Activated naive CD4-positive, alpha-beta T cell treated with anti-CD3 and anti-CD28 coated beads, Interleukin-2, amount 50 U/mL, for 24 hours (primary cell): ENCODE measurements at regions not wholly inside any gene's neighbourhood (a gene's known extent, or its start where the extent isn't known, plus 50 kb on each side); places are given as distances from the start of the nearest gene placed in this dataset.

ENCODE experiments used
- H3K27ac Mint-ChIP-seq: one replicate; pipeline ENCODE4 v1.8.0; 2021; ENCODE audit warnings: mild to moderate bottlenecking, mixed read lengths
- H3K27me3 Mint-ChIP-seq: one replicate; pipeline ENCODE4 v1.8.0; 2021; ENCODE audit warnings: mixed read lengths
- H3K36me3 Mint-ChIP-seq: one replicate; pipeline ENCODE4 v1.8.0; 2021; ENCODE audit warnings: mixed read lengths
- H3K4me1 Mint-ChIP-seq: one replicate; pipeline ENCODE4 v1.8.0; 2021; ENCODE audit warnings: mixed read lengths
- H3K4me3 Mint-ChIP-seq: one replicate; pipeline ENCODE4 v1.8.0; 2021; ENCODE audit warnings: mild to moderate bottlenecking, mixed read lengths
- H3K9me3 Mint-ChIP-seq: one replicate; pipeline ENCODE4 v1.8.0; 2021; ENCODE audit warnings: mixed read lengths

GRCh38 chr10:129075508-129075907 lies 391.5 kb upstream of the MGMT start:
- Mint-ChIP-seq H3K36me3 (peaks cover 3% of the 10 kb centered on the region), H3K27ac (no peak overlapping the region), H3K4me3 (no peak overlapping the region), H3K27me3 (no peaks in the 10 kb centered on the region), H3K4me1 (no peaks in the 10 kb centered on the region), H3K9me3 (peaks cover 5% of the 10 kb centered on the region)

GRCh38 chr10:129075927-129076326 lies 391.1 kb upstream of the MGMT start:
- Mint-ChIP-seq H3K36me3 (peaks cover 3% of the 10 kb centered on the region), H3K9me3 (peaks cover 9% of the 10 kb centered on the region), H3K4me1 (no peaks in the 10 kb centered on the region), H3K27ac (no peak overlapping the region), H3K27me3 (no peaks in the 10 kb centered on the region), H3K4me3 (no peak overlapping the region)

DNA sequence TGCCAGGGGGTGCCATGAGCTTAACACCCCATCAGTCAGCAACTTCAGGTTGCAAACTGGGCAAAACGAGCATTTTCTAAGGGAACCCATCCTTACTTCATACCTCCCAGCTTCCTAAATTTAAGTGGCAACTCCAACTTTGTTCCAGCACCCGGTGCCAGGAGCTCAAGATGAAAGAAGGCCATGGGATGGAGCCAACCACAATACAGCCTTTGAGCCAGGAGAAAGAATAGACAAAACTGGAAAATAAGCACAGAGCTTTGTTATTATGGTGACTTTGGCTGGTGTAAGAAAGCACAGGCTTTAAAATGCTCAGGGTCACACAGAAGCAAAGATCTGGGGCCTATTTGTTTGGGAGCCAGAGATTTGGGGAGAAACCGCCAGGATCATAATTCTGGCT lies 388.7 kb upstream of the MGMT start:
- no peak overlapping the region for H3K4me3 Mint-ChIP-seq
- peaks cover 3% of the 10 kb centered on the region for H3K36me3 Mint-ChIP-seq
- no peaks in the 10 kb centered on the region for H3K27me3 Mint-ChIP-seq
- no peaks in the 10 kb centered on the region for H3K4me1 Mint-ChIP-seq
- peaks cover 12% of the 10 kb centered on the region for H3K9me3 Mint-ChIP-seq
- H3K27ac Mint-ChIP-seq = no peak overlapping the region

DNA sequence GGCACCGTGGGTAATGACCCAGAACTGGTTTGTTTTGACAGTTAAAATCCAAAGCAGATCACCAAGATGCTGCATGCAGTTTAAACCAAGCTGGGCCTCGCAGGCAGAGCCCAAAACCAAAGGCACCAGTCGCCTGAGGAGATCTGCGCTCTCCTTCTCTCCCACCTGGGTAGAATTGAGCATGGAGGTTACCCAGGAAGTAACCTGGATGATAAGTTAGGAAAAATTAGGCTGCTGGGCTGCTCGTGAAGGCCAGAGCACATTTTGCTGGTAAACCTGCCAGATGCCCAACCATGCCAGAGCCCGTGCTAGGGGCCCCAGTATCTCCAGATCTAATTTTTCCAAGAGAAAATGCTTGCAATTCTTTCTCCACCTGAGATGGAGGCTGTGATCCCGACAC lies 388.3 kb upstream of the MGMT start:
- Mint-ChIP-seq H3K27me3 (no peaks in the 10 kb centered on the region), H3K27ac (no peak overlapping the region), H3K9me3 (peaks cover 14% of the 10 kb centered on the region), H3K4me1 (no peaks in the 10 kb centered on the region), H3K36me3 (peaks cover 3% of the 10 kb centered on the region), H3K4me3 (no peak overlapping the region)

DNA sequence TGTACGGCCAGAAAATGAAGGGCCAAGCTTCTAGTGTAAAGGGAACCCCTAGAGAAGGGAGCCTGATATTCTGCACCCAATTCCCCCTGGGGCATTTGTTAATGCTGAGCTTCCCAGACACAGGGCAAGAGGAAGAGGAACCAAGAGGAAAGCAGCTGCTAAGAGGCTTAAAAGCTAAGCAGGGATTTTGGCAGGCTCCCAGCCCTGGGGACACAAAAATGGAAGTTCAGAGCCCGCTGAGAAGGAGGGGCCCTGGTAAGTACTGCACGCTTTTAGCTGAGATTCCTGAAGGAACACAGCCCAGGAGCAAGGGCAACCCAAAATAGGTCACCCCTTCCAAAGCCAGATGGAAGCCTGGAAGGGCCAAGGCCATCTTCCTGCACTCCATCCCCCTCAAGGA lies 387.3 kb upstream of the MGMT start:
- Mint-ChIP-seq H3K4me1 (no peaks in the 10 kb centered on the region), H3K27me3 (no peaks in the 10 kb centered on the region), H3K36me3 (peaks cover 3% of the 10 kb centered on the region), H3K4me3 (no peak overlapping the region), H3K27ac (no peak overlapping the region), H3K9me3 (peaks cover 17% of the 10 kb centered on the region)

DNA sequence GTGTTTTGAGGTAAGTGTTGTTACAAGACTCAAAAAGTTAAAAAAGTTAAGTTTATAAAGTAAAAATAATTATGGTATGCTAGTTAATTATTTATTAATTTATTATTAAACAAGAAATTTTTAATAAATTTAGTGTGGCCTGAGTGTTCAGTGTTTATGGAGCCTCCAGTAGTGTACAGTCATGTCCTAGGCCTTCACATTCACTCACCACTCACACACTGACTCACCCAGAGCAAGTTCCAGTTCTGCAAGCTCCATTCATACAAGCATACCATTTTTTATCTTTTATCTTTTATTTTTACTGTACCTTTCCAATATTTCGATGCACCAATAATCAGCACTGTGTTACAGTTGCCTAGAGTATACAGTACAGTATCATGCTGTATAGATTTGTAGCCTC lies 381.2 kb upstream of the MGMT start:
- Mint-ChIP-seq H3K4me1 (no peaks in the 10 kb centered on the region), H3K9me3 (peaks cover 9% of the 10 kb centered on the region), H3K36me3 (no peaks in the 10 kb centered on the region), H3K4me3 (no peak overlapping the region), H3K27me3 (no peaks in the 10 kb centered on the region), H3K27ac (no peak overlapping the region)

- Mint-ChIP-seq H3K4me3 (no peak overlapping the region), H3K27ac (no peak overlapping the region), H3K4me1 (no peaks in the 10 kb centered on the region), H3K36me3 (no peaks in the 10 kb centered on the region), H3K9me3 (no peaks in the 10 kb centered on the region), H3K27me3 (no peaks in the 10 kb centered on the region)
Observed at GRCh38 chr10:129089341-129089740, 377.7 kb upstream of the MGMT start.

- Mint-ChIP-seq H3K27ac (no peak overlapping the region), H3K27me3 (no peaks in the 10 kb centered on the region), H3K4me1 (no peaks in the 10 kb centered on the region), H3K9me3 (no peaks in the 10 kb centered on the region), H3K4me3 (no peak overlapping the region), H3K36me3 (no peaks in the 10 kb centered on the region)
Observed at GRCh38 chr10:129090165-129090564, 376.9 kb upstream of the MGMT start.

DNA sequence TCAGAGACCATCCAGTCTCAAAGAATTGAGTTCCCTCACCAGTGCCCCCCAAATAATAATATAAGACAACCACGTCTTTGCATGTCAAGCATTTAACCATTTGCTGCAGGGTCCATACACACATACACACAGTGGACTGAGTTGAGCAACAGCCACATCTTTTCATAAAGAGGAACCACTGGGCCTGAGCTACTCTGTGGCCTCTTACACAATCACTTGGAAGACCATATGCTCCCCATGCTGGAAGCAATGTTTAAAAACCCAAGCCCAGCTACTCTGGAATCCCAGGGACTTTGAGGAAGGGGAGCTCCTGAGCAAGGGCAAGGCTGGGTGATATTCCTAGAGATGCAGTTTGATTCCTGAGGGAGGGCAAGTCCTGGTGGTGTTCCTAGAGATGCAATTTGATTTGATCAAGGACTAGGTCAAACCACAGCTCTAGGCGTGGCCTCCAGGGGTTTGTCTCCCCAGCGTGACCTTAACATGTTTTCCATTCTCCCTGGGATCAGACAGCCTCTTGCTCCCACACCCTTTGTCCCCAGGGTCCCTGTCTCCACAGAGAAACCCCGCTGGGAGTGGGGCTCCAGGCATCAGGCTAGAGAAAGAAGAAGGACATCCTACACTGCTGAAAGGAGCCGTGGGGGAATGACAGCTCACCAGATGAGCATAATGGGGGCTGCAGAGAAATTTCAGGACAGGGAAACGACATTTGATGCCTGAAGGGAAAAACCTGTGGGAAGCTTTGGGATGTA lies 376.2 kb upstream of the MGMT start:
- Mint-ChIP-seq H3K4me1 (no peaks in the 10 kb centered on the region), H3K27me3 (no peaks in the 10 kb centered on the region), H3K4me3 (no peak overlapping the region), H3K9me3 (no peaks in the 10 kb centered on the region), H3K36me3 (no peaks in the 10 kb centered on the region), H3K27ac (no peak overlapping the region)

- no peaks in the 10 kb centered on the region for H3K27me3 Mint-ChIP-seq
- H3K4me1 Mint-ChIP-seq = no peaks in the 10 kb centered on the region
- H3K27ac Mint-ChIP-seq = no peak overlapping the region
- H3K4me3 Mint-ChIP-seq = no peak overlapping the region
- no peaks in the 10 kb centered on the region for H3K36me3 Mint-ChIP-seq
- no peaks in the 10 kb centered on the region for H3K9me3 Mint-ChIP-seq
Observed at GRCh38 chr10:129093641-129094040, 373.4 kb upstream of the MGMT start.

DNA sequence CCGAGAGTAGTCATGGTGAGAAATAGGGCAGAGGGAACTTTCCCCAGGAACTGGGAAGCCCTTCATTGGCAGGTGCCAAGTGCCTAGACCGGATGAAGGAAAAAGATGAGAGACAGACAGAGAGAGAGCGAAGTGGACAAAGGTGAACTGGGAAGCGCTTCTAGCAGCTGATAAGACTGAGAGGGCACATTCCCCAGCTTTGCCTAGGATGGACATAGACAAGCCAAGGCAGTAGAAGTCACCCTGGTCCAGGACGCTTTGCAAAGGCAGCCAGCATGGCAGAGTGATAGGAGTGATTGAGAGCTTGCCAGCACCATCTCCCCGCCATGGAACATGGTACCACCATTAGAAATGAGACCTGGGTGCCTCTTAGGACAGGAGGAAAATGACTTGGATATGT lies 372.8 kb upstream of the MGMT start:
- no peaks in the 10 kb centered on the region for H3K36me3 Mint-ChIP-seq
- H3K4me1 Mint-ChIP-seq = no peaks in the 10 kb centered on the region
- H3K27ac Mint-ChIP-seq = no peak overlapping the region
- no peaks in the 10 kb centered on the region for H3K27me3 Mint-ChIP-seq
- H3K9me3 Mint-ChIP-seq = no peaks in the 10 kb centered on the region
- no peak overlapping the region for H3K4me3 Mint-ChIP-seq

DNA sequence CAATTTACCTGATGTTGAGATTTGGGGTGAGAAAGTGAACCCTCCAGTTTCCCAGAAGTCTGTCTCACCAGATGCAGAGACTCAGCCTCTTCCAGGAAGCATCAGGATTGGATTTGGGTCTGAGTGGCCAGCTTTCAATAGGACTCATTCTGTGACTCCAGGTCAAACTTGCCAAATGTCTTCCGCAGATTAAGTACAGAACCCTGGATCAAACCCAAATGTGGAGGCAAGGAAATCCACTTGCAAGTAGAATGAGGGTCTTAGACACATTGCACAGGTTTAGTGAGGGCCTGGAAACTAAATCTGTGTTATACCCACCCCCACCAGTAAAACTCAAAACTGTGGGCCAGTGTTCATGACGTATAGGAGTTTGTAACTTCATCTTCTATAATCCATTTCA lies 372.2 kb upstream of the MGMT start:
- Mint-ChIP-seq H3K36me3 (no peaks in the 10 kb centered on the region), H3K27me3 (no peaks in the 10 kb centered on the region), H3K9me3 (no peaks in the 10 kb centered on the region), H3K27ac (no peak overlapping the region), H3K4me1 (no peaks in the 10 kb centered on the region), H3K4me3 (no peak overlapping the region)

DNA sequence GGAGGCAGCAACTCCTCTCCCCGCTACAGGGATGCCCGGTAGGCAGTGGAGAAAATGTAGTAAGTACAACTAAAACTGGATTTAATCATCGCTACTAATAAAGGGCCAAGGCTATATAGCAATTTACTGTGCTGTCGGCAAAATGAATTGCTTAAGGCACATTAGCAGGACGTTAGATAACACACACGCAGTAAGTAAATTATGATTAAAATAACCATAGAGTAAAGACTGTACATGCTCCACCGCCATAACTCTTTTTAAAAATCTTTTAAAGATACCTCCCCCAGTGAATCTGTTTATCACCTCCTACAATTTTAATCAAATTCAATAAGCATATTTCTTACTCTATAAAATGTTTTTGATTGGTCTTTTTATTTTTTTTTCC lies 371.4 kb upstream of the MGMT start:
- Mint-ChIP-seq H3K27me3 (no peaks in the 10 kb centered on the region), H3K4me1 (peaks cover 4% of the 10 kb centered on the region), H3K27ac (no peak overlapping the region), H3K4me3 (no peak overlapping the region), H3K9me3 (no peaks in the 10 kb centered on the region), H3K36me3 (no peaks in the 10 kb centered on the region)

DNA sequence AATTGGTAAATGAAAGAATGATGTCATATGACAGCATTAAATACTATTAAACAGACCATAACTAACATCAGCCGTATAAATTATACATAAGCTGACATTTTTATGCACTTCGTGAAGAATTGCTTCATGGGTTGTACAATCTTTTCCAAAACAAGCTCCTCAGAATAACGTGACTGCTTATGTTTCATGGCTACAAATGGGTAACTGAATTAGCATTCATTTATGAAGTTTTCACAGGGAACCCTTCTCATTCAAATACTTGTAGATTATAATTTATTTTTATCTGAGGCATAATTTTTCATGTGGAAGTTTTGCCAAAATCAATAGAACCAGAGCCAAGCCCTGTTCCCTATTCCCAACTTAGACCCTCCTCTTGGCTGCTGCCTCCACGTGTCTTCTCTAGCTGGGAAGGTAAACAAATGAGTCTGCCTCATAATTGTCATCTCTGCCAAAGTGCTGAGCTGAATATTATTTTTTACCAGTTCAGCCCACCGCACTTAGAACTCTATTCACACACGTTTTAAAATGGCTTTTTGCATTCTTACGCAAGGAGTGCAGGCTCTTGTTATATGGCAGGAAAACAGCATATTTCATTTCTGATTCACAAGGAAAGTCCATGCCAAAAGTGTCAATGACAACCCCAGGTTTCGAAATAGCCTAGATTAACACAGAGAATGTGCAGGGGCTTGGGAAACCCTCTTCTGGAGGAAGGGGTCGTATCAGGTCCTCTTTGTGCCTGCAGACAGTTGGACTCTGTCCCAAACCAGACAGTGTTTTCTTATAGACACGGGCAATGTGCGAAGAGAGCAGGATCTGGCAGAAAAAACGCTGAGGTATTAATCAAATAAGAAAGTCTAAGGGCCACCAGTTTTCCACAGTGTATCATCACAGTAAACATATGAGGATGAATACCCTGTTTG lies 370.7 kb upstream of the MGMT start:
- H3K9me3 Mint-ChIP-seq = no peaks in the 10 kb centered on the region
- peaks cover 9% of the 10 kb centered on the region for H3K4me1 Mint-ChIP-seq

GRCh38 chr10:129097776-129098330 lies 369.2 kb upstream of the MGMT start:
- H3K4me3 Mint-ChIP-seq = no peak overlapping the region
- H3K4me1 Mint-ChIP-seq = peaks cover 16% of the 10 kb centered on the region
- H3K36me3 Mint-ChIP-seq = no peaks in the 10 kb centered on the region
- no peaks in the 10 kb centered on the region for H3K27me3 Mint-ChIP-seq
- H3K27ac Mint-ChIP-seq = no peak overlapping the region
- H3K9me3 Mint-ChIP-seq = no peaks in the 10 kb centered on the region

More for the DNA sequence above, 370.7 kb upstream of the MGMT start:
- Mint-ChIP-seq H3K27ac (no peak overlapping the region), H3K4me3 (no peak overlapping the region), H3K27me3 (no peaks in the 10 kb centered on the region), H3K36me3 (no peaks in the 10 kb centered on the region)

DNA sequence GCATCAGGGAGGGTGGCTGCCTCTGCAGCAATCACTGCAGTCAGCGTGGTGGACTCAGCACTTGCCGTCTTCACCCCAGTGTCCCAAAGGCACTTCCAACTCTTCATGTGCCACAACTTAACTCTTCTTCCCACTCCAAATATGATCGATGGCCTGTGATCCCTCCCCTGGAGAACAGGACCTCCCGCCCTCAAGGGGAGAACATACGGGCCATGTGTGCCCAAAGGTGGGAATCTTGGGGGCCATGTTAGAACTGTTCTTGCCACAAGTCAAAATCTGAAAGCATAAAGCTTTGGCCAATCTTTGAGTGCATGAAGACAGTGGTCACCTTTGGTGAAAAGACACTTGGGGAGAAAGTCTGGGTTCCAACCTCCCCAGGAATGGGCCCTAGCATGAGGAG lies 368.5 kb upstream of the MGMT start:
- H3K27me3 Mint-ChIP-seq = no peaks in the 10 kb centered on the region
- peaks cover 16% of the 10 kb centered on the region for H3K4me1 Mint-ChIP-seq
- no peaks in the 10 kb centered on the region for H3K9me3 Mint-ChIP-seq
- H3K27ac Mint-ChIP-seq = no peak overlapping the region
- no peaks in the 10 kb centered on the region for H3K36me3 Mint-ChIP-seq
- no peak overlapping the region for H3K4me3 Mint-ChIP-seq
